ENCODE measurements at regions not wholly inside any gene's neighbourhood (a gene's known extent, or its start where the extent isn't known, plus 50 kb on each side); places are given as distances from the start of the nearest gene placed in this dataset.

GRCh38 chr2:15836689-15837610 is 103.4 kb upstream of the MYCN start:
- no peaks in the 10 kb centered on the region for H3K36me3 Mint-ChIP-seq (ENCODE audit: insufficient read depth, unreplicated experiment)
- peaks cover 14% of the 10 kb centered on the region for H3K27me3 Mint-ChIP-seq (ENCODE audit: unreplicated experiment)
- CTCF ChIA-PET = no interaction called here
- intact Hi-C loops (cut with micrococcal nuclease; ENCODE audit: unreplicated experiment) = no loop called here
- no peak overlapping the region for H3K27ac Mint-ChIP-seq (ENCODE audit: unreplicated experiment)
- peaks cover 8% of the 10 kb centered on the region for H3K9me3 Mint-ChIP-seq (ENCODE audit: low read depth, unreplicated experiment)
- H3K4me3 Mint-ChIP-seq (ENCODE audit: low read depth, unreplicated experiment) = no peak overlapping the region
- no peak for TF ChIP-seq CTCF (IDR thresholded peaks at IDR 0.05; ENCODE audit: unreplicated experiment)
- peaks cover 6% of the 10 kb centered on the region for H3K4me1 Mint-ChIP-seq (ENCODE audit: low read depth, unreplicated experiment)
- BruUV-seq (replicated peaks) = no TSS peak
- DNase-seq = no peak

GRCh38 chr2:15838481-15839090 is 101.8 kb upstream of the MYCN start:
- intact Hi-C loops (cut with micrococcal nuclease; ENCODE audit: unreplicated experiment) = no loop called here
- H3K27me3 Mint-ChIP-seq (ENCODE audit: unreplicated experiment) = peaks cover 14% of the 10 kb centered on the region

GRCh38 chr2:15839426-15840124 is 100.8 kb upstream of the MYCN start:
- H3K4me1 Mint-ChIP-seq (ENCODE audit: low read depth, unreplicated experiment) = peaks cover 6% of the 10 kb centered on the region
- BruUV-seq (replicated peaks) = no TSS peak
- H3K27ac Mint-ChIP-seq (ENCODE audit: unreplicated experiment) = no peak overlapping the region
- H3K36me3 Mint-ChIP-seq (ENCODE audit: insufficient read depth, unreplicated experiment) = no peaks in the 10 kb centered on the region
- no peak for TF ChIP-seq CTCF (IDR thresholded peaks at IDR 0.05; ENCODE audit: unreplicated experiment)
- DNase-seq = no peak
- peaks cover 8% of the 10 kb centered on the region for H3K9me3 Mint-ChIP-seq (ENCODE audit: low read depth, unreplicated experiment)
- CTCF ChIA-PET = no interaction called here
- peaks cover 14% of the 10 kb centered on the region for H3K27me3 Mint-ChIP-seq (ENCODE audit: unreplicated experiment)
- intact Hi-C loops (cut with micrococcal nuclease; ENCODE audit: unreplicated experiment) = no loop called here
- H3K4me3 Mint-ChIP-seq (ENCODE audit: low read depth, unreplicated experiment) = no peak overlapping the region

More at GRCh38 chr2:15838481-15839090, 101.8 kb upstream of the MYCN start:
- Mint-ChIP-seq H3K9me3 (ENCODE audit: low read depth, unreplicated experiment) (peaks cover 8% of the 10 kb centered on the region), H3K36me3 (ENCODE audit: insufficient read depth, unreplicated experiment) (no peaks in the 10 kb centered on the region), H3K4me3 (ENCODE audit: low read depth, unreplicated experiment) (no peak overlapping the region), H3K27ac (ENCODE audit: unreplicated experiment) (no peak overlapping the region), H3K4me1 (ENCODE audit: low read depth, unreplicated experiment) (peaks cover 6% of the 10 kb centered on the region)
- BruUV-seq (replicated peaks) = no TSS peak
- DNase-seq = no peak
- no peak for TF ChIP-seq CTCF (IDR thresholded peaks at IDR 0.05; ENCODE audit: unreplicated experiment)
- CTCF ChIA-PET = no interaction called here

- Mint-ChIP-seq H3K4me1 (ENCODE audit: low read depth, unreplicated experiment) (peaks cover 6% of the 10 kb centered on the region), H3K27me3 (ENCODE audit: unreplicated experiment) (peaks cover 16% of the 10 kb centered on the region), H3K9me3 (ENCODE audit: low read depth, unreplicated experiment) (peaks cover 8% of the 10 kb centered on the region), H3K27ac (ENCODE audit: unreplicated experiment) (no peak overlapping the region), H3K36me3 (ENCODE audit: insufficient read depth, unreplicated experiment) (no peaks in the 10 kb centered on the region), H3K4me3 (ENCODE audit: low read depth, unreplicated experiment) (no peak overlapping the region)
- intact Hi-C loops (cut with micrococcal nuclease; ENCODE audit: unreplicated experiment) = no loop called here
- CTCF ChIA-PET = interaction anchor here (0.6 kb wide), 1 partner anchor 35 kb away, joined by 3 read pairs; no protein-coding TSS in a partner anchor
- TF ChIP-seq CTCF (IDR thresholded peaks at IDR 0.05; ENCODE audit: unreplicated experiment) = no peak
- no TSS peak for BruUV-seq (replicated peaks)
- peak; percentile 47 for DNase-seq
Measured at GRCh38 chr2:15840148-15840547, 100.2 kb upstream of the MYCN start.

All from Calu3 (cell line).